SH-SY5Y (cell line): ENCODE measurements at regions not wholly inside any gene's neighbourhood (a gene's known extent, or its start where the extent isn't known, plus 50 kb on each side); places are given as distances from the start of the nearest gene placed in this dataset.

ENCODE experiments used
- GATA2 ChIP-seq: IDR thresholded peaks from 2 replicates; pipeline ENCODE4 v1.6.1; 2011; ENCODE audit warnings: mild to moderate bottlenecking, low read depth, low read length
- GATA3 ChIP-seq: IDR thresholded peaks from 2 replicates; pipeline ENCODE4 v1.6.1; 2011; ENCODE audit warnings: low read depth, mild to moderate bottlenecking, low read length, moderate library complexity

- TF ChIP-seq GATA2: no peak
- TF ChIP-seq GATA3: no peak
Observed at GRCh38 chr3:74489050-74489792, 125.2 kb downstream of the CNTN3 start.
